Endodermal cell (in vitro differentiated cells): ENCODE measurements at regions not wholly inside any gene's neighbourhood (a gene's known extent, or its start where the extent isn't known, plus 50 kb on each side); places are given as distances from the start of the nearest gene placed in this dataset.

Experiments used
- DNase-seq: peaks from one replicate; pipeline ENCODE4 v3.0.0-alpha.2; 2017
- H3K27ac ChIP-seq: 2 replicates; pipeline ENCODE4 v1.5.1; 2013; ENCODE audit warnings: mild to moderate bottlenecking, low read depth, low read length, moderate library complexity
- H3K27me3 ChIP-seq: 2 replicates; pipeline ENCODE4 v1.6.1; 2013; ENCODE audit warnings: mild to moderate bottlenecking, low read length, moderate library complexity; ENCODE audit not compliant: insufficient read depth, control insufficient read depth, poor library complexity, severe bottlenecking
- H3K36me3 ChIP-seq: 2 replicates; pipeline ENCODE4 v1.7.0; 2013; ENCODE audit warnings: mild to moderate bottlenecking, low read length, moderate library complexity; ENCODE audit not compliant: control insufficient read depth, insufficient read depth
- H3K4me1 ChIP-seq: one replicate; pipeline ENCODE4 v1.7.0; 2013; ENCODE audit warnings: low read length; ENCODE audit not compliant: control insufficient read depth, insufficient read depth
- H3K4me3 ChIP-seq: 2 replicates; pipeline ENCODE4 v1.5.1; 2013; ENCODE audit warnings: mild to moderate bottlenecking, low read length, moderate library complexity
- H3K9ac ChIP-seq: 2 replicates; pipeline ENCODE4 v1.6.1; 2013; ENCODE audit warnings: mild to moderate bottlenecking, low read length, moderate library complexity; ENCODE audit not compliant: poor library complexity, severe bottlenecking; ENCODE audit errors: extremely low read depth
- H3K9me3 ChIP-seq: 2 replicates; pipeline ENCODE4 v1.6.1; 2013; ENCODE audit warnings: mild to moderate bottlenecking, low read length, moderate library complexity; ENCODE audit not compliant: control insufficient read depth
- H3K27ac Mint-ChIP-seq: 2 replicates; pipeline ENCODE4 v1.8.0; 2020; ENCODE audit warnings: mixed read lengths
- H3K27me3 Mint-ChIP-seq: 2 replicates; pipeline ENCODE4 v1.8.0; 2021; ENCODE audit warnings: mild to moderate bottlenecking, mixed read lengths; ENCODE audit not compliant: insufficient read depth
- H3K36me3 Mint-ChIP-seq: 2 replicates; pipeline ENCODE4 v1.8.0; 2020; ENCODE audit warnings: low read depth, mixed read lengths
- H3K4me1 Mint-ChIP-seq: 2 replicates; pipeline ENCODE4 v1.8.0; 2020; ENCODE audit warnings: mixed read lengths
- H3K4me3 Mint-ChIP-seq: 2 replicates; pipeline ENCODE4 v1.8.0; 2020; ENCODE audit warnings: mild to moderate bottlenecking, moderate library complexity, mixed read lengths
- H3K9me3 Mint-ChIP-seq: 2 replicates; pipeline ENCODE4 v1.8.0; 2020; ENCODE audit warnings: mild to moderate bottlenecking, mixed read lengths
- CTCF ChIP-seq: fragments of 200-600 bp; sonication (generic); conservative IDR thresholded peaks from 2 replicates; pipeline ENCODE4 v1.5.0; 2021; ENCODE audit warnings: antibody characterized with exemption, mild to moderate bottlenecking
- WGBS, 2 experiments: methylation state at CpG; one replicate each; pipeline versions ENCODE4 v1.1.5 to v1.1.7; 2013; ENCODE audit warnings: missing lambda C conversion rate in 2 of 2, mixed read lengths in 1 of 2; ENCODE audit not compliant: insufficient coverage in 1 of 2, insufficient read length in 1 of 2; 5-methylcytosine and 5-hydroxymethylcytosine counted together

GRCh38 chr15:96576596-96576995 lies 246.1 kb downstream of the NR2F2 start:
- no peaks in the 10 kb centered on the region for H3K36me3 ChIP-seq
- H3K27me3 ChIP-seq: no peaks in the 10 kb centered on the region
- H3K4me3 ChIP-seq: no peak overlapping the region
- Mint-ChIP-seq H3K4me3 (no peak overlapping the region), H3K4me1 (no peaks in the 10 kb centered on the region), H3K27me3 (no peaks in the 10 kb centered on the region), H3K27ac (no peak overlapping the region), H3K36me3 (no peaks in the 10 kb centered on the region), H3K9me3 (no peaks in the 10 kb centered on the region)
- no peak for DNase-seq
- no peaks in the 10 kb centered on the region for H3K9me3 ChIP-seq
- WGBS, 2 experiments: 86 to 100% methylated on average over 3 to 6 of the region's 6 CpGs
- no peak for TF ChIP-seq CTCF
- no peak overlapping the region for H3K9ac ChIP-seq
- no peak overlapping the region for H3K27ac ChIP-seq
- H3K4me1 ChIP-seq: no peaks in the 10 kb centered on the region

GRCh38 chr15:96578393-96578792 lies 247.9 kb downstream of the NR2F2 start:
- Mint-ChIP-seq H3K27ac (no peak overlapping the region), H3K36me3 (no peaks in the 10 kb centered on the region), H3K9me3 (no peaks in the 10 kb centered on the region), H3K4me1 (peaks cover under 1% of the 10 kb centered on the region), H3K27me3 (no peaks in the 10 kb centered on the region), H3K4me3 (no peak overlapping the region)
- Histone ChIP-seq H3K4me3 (no peak overlapping the region), H3K27me3 (no peaks in the 10 kb centered on the region), H3K9me3 (no peaks in the 10 kb centered on the region), H3K9ac (no peak overlapping the region), H3K27ac (no peak overlapping the region), H3K36me3 (no peaks in the 10 kb centered on the region), H3K4me1 (no peaks in the 10 kb centered on the region)
- TF ChIP-seq CTCF: no peak
- DNase-seq: no peak
- WGBS, 2 experiments: 87 to 97% methylated on average over 3 to 5 of the region's 5 CpGs

GRCh38 chr15:96581371-96581770 lies 250.9 kb downstream of the NR2F2 start:
- Histone ChIP-seq H3K4me1 (no peaks in the 10 kb centered on the region), H3K27me3 (no peaks in the 10 kb centered on the region), H3K36me3 (no peaks in the 10 kb centered on the region), H3K9ac (no peak overlapping the region), H3K4me3 (no peak overlapping the region), H3K27ac (no peak overlapping the region), H3K9me3 (no peaks in the 10 kb centered on the region)
- TF ChIP-seq CTCF: no peak
- Mint-ChIP-seq H3K4me3 (no peak overlapping the region), H3K9me3 (no peaks in the 10 kb centered on the region), H3K4me1 (peaks cover 8% of the 10 kb centered on the region), H3K36me3 (no peaks in the 10 kb centered on the region), H3K27me3 (no peaks in the 10 kb centered on the region), H3K27ac (no peak overlapping the region)
- no peak for DNase-seq
- 86 to 98% methylated on average over 5 to 10 of the region's 11 CpGs for WGBS, 2 experiments
